B cell (primary cell): ENCODE measurements at regions not wholly inside any gene's neighbourhood (a gene's known extent, or its start where the extent isn't known, plus 50 kb on each side); places are given as distances from the start of the nearest gene placed in this dataset.

Experiments
- CTCF ChIP-seq: fragments of 200-600 bp; IDR thresholded peaks from one replicate; pipeline ENCODE4 v1.8.0; 2022; ENCODE audit warnings: antibody characterized with exemption, mild to moderate bottlenecking
- EZH2 ChIP-seq: IDR thresholded peaks from 2 replicates; pipeline ENCODE4 v1.6.1; 2012; ENCODE audit warnings: borderline replicate concordance, low read depth, mild to moderate bottlenecking, moderate library complexity, low read length; ENCODE audit not compliant: insufficient read depth, poor library complexity, severe bottlenecking

GRCh38 chr9:99678566-99678965, 143.1 kb upstream of the NR4A3 start:
- TF ChIP-seq EZH2: no peak
- no peak for TF ChIP-seq CTCF
